GM18861 (cell line): ENCODE measurements at regions not wholly inside any gene's neighbourhood (a gene's known extent, or its start where the extent isn't known, plus 50 kb on each side); places are given as distances from the start of the nearest gene placed in this dataset.

Experiments
- ATAC-seq: cut with Tn5 transposase; IDR thresholded peaks from one replicate; pipeline ENCODE4 v1.9.1; 2021; ENCODE audit not compliant: unreplicated experiment

- no peak for ATAC-seq
These were observed 513.6 kb upstream of the DPH6 start for GRCh38 chr15:36059596-36059995.

- no peak for ATAC-seq
These were observed 516.4 kb upstream of the DPH6 start for GRCh38 chr15:36062357-36062756.

DNA sequence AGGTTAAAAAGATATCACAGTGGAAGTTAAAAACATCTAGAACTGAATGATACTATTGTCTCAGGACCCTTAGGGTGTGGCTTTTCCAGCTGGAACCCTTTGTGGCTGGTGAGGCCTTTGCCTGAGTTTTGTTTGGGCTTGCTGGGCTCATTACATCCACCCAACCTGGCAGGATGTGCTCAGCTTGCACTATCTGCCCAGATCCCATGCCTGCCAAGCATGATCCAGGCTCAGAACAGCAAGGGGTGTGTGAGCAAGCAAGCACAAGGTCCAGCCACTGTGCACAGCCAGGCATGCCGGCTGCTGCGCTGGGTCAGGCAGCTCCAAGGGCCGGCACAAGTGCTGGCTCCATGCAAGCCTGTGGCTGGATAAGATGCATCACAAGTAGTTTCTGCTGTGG lies 512.7 kb upstream of the CDIN1 start:
- ATAC-seq, result no peak

DNA sequence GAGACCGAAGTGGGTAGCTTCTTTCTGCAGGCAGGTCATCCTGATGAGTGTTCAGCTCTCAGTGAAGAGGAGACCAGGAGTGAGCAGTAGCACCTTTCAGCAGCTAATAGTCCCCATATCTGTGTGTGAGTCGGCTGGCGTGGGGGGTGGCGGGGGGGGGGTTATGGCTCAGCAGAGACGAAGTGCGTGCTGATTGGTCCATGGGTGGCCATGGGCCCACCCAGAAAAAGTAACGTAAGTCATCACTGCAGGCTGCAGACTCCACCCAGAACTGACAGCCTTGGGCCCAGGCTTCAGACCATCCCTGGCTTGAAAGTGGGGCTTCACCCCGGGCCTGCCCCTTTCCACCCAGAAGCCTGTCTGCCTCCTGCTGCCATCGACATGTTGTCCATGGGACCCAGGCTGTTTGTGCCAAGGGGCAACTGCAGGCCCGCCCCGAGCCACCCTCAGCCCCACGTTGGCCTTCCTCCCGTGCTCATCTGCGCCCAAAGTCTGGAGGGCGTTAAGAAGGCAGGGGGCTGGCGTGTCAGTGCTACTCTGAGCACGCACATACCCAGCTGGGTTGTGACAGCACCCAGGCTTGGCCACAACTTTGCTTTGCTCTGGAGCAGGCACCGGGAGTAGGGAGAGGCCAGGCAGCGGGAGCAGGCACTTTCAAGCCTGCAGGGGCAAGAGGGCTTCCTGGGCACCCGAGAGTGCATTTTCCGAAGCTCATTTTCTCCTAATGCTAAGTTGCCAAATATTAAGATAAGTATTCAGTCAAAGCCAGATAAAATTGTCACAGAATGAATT lies 511.7 kb upstream of the CDIN1 start:
- no peak for ATAC-seq

DNA sequence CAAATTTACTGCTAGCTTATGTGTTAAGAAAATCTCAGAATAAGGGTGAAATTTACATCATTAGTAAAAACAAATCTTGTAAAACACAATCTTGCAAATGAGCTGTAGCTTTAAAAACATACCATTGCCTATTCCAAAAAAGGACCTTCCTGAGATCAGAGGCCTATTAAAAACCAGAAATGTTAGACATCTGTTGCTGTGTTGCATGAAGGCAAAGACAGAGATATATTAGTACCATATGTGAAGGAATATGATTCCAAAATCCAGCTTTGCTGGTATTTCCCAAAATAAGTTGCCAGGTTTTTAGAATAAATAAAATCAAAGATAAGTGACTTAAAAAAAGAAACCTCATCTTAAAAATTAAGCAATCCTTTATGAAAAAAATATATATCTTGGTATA lies 504.1 kb upstream of the CDIN1 start:
- no peak for ATAC-seq

DNA sequence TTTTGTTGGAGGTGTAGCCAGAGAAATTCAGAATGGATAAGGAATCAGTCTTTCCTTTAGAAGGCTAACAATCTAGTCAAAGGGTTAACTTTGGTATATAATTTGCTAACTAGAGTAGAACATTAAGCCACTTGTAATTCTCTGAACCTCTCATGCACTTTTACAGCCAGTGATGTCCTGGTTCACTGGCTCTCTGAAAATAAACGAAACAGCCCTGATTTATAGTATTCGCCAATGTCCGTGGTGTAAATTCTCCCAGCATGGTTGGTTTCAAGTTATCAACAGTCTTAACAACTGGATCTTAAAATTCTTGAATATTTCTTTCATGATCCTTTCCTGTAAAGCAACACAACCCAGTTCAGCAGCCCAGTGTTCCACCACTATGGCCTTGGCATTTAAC lies 500.4 kb upstream of the CDIN1 start:
- no peak for ATAC-seq

- ATAC-seq, result no peak
These were observed 498.7 kb upstream of the CDIN1 start for GRCh38 chr15:36080759-36081158.

DNA sequence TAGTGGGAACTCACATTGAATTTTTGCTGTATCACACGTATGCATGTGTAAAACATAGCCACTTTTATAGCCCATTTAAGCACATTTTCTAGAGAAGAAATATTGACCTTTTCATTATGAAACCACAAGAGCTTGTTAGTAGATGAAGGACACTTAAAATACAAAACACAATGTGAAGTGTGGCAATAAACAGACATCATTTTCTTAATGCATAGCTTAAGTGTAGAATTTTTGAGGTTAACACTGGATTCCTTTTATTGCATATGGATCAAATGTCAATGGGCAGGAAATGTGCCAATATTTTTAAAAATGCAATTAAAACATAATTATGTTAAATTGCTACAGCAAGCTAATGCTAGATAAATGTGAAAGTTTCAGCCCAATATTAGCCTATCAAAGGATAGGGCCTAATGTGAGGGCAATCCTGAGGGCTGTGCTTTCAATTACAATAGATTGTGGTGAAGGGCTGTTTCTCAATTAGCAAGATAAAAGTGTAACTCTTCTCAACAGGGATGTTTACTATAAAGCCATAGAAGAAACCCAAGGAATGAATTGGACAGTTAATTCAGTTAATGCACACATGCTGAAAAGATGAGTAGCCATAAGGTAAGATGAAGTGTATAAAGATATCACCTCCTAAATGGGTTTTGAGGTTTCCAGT lies 489.0 kb upstream of the CDIN1 start:
- no peak for ATAC-seq

DNA sequence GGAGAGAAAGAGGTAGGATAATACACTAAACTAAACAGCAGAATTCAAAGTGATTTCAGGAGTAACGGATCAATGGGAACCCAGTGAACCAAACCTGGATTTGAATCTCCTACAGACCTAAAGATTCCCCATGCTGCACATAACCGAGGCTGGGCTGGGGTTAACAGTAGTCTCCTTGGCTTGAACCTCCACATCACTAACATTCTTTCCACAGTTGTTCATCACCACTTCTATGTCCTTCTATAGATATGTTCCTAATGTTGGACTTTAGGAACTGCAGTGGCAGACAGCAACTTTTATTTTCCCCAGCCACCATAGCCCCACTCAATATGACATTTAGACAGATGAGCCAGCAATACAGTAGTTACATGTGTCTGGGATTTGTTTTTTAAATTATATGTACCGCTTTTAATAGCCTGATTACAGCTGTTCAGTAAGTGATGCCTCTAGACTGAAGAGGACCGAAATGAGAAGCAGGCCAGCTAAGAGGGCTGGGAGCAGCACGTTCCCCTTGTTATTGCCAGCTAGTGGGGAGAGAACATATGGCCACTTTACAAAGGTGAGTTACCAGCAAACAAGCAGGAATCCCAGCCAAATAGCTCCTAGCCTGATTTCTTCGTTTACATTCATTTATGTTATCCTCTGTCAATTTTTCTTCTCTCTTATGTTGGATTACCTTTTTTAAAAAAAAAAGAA lies 472.6 kb upstream of the CDIN1 start:
- no peak for ATAC-seq

DNA sequence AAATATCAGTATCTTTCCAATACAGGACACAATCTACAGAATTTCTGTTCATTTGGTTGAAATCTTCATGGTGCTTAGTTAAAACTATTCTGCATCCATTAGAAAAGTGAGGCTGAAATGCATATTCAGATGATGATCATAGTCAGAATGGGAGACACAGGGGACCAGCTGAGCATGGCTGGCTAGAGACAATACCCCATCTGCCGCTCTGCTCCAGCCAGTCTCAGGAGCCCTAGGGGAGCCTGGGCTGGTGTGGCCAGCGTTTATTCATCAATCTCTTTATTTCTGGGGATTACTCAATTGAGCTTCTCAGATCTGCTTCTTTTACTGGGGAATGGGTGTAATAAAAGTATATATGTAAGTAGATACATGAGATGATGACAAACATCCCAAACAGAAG lies 470.9 kb upstream of the CDIN1 start:
- ATAC-seq, result no peak

GRCh38 chr15:36109943-36110658 lies 469.3 kb upstream of the CDIN1 start:
- ATAC-seq, result no peak

DNA sequence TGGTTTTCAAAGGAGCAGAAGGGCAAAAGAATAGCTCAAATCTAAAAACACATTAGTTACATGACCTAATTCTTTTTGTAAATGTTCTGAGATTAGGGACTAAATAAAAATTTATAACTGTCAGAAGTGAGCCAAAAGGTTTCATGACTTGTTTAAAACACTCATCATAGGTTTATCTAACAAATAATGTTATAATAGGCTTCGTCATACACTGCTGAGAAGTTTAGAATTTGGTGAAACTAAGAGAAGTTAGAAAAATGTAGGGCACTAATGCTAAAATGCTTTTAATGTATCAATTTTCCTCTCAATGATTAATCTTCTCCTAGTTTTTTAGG lies 468.8 kb upstream of the CDIN1 start:
- no peak for ATAC-seq

- no peak for ATAC-seq
These were observed 462.1 kb upstream of the CDIN1 start for GRCh38 chr15:36117296-36117787.

- ATAC-seq, result no peak
These were observed 453.2 kb upstream of the CDIN1 start for GRCh38 chr15:36126194-36126593.

- ATAC-seq, result no peak
These were observed 448.6 kb upstream of the CDIN1 start for GRCh38 chr15:36130641-36131310.

DNA sequence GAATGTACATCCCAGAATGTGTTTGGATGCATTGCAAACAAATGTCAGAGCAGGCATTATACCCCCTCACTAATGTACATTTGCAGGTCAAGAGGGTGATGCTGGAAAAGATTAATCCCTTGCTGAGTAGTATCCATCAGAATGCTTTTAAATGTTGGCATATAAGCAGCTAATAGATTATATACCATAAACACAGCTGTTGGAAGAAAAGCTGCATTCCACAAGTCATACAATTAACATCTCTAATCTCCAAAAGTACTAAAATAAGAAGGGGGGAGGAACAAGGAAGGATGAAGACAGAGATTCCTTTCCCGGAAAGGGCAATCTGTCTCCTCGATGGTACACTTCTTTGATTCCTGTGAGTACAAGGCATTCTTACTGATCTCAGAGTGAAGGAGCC lies 445.7 kb upstream of the CDIN1 start:
- ATAC-seq, result no peak

GRCh38 chr15:36136049-36136448 lies 443.4 kb upstream of the CDIN1 start:
- no peak for ATAC-seq

DNA sequence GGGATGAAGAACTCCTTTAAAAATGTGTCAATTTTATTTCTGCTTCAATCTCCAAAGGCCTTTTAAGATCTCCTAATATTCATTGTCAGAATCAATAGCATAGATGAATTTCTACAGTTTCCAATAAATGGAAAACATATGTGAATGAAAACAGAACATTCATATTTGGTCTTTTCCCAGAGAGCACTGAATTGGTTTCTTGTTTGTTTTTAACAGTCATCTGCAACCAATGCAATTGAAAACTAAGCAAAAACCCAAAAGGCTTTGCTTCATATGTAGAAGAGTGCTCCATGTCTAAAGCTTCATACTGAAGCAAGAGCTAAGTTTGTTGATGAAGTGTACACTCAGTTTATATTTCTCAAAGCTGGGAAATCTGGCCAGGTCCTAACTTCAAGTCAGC lies 426.5 kb upstream of the CDIN1 start:
- ATAC-seq, result no peak

DNA sequence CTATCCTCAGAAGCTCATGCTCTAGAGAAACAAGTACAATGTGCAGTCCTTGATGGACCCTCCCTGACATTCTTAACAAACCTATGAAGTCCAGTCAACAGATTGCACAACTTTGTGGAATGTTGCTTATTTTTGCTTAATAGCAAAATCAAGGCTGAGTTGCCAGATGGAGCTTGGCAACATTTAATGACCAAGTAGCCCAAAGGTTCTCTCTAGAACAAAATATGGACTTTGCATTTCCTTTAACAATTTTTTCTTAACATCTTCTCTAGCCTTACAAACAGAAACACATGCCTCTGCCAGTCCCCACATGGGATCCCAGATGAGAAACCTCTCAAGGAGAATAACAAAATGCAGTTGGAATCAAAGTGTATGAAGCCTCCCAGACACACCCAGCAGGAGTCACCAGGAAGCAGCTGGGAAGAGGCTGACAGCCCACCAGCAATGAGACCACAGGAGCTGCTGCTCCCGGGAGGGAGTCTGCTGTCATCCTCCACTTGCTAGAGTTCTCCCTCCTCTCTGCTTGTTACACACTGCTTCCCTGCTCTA lies 422.5 kb upstream of the CDIN1 start:
- no peak for ATAC-seq

DNA sequence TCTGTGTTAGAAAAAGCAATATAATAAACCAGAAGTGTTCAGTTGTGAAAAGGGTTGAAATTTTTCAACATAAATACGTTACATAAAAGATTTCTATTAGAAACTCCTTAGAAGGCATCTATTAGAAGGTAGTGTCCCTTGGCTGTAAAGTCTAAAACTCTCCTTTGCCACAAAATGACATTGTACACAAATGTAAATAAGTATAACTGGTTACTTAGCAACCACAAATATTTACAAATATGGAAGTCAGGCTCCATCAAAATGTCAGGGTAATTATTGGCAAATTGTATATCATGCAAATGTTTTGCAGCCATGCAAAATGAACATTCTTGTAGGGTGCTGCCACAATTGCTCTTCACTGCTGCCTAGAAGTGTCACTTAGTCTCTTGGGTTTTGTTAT lies 419.1 kb upstream of the CDIN1 start:
- no peak for ATAC-seq

DNA sequence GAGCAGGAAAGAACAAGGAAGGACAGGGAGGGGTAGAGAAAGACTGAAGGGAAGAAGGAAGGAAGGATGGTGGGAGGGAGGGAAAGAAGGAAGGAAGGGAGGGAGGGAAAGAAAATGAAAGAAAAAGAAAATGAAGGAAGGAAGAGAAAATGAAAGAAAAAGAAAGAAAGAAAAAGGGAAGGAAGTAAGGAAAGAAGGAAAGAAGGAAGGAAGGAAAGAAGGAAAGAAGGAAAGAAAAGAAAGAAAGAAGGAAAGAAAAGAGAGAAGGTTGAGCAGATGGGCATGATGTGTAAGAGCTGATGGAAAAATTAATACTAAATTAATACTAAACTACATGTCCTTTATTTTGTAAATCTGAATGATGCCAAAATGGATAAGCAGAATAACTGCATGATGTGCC lies 418.3 kb upstream of the CDIN1 start:
- ATAC-seq, result no peak
